Stimulated activated CD8-positive, alpha-beta memory T cell treated with anti-CD3 and anti-CD28 coated beads, Interleukin-15, amount 100 ng/mL, for 48 hours (primary cell): ENCODE measurements at regions not wholly inside any gene's neighbourhood (a gene's known extent, or its start where the extent isn't known, plus 50 kb on each side); places are given as distances from the start of the nearest gene placed in this dataset.
"Not testable (repeated sequence)": the region's sequence is repeated elsewhere in the genome, so short reads cannot be mapped to it uniquely, and the experiment has no call there.

Experiments used
- DNase-seq, 2 donors: peaks; one replicate each; pipeline ENCODE4 v3.0.0-alpha.2; 2020; ENCODE audit warnings: low read depth in 2 of 2

GRCh38 chr2:54038835-54039234 lies 68.0 kb upstream of the PSME4 start:
- no peak for DNase-seq

GRCh38 chr2:54031288-54031687 lies 60.5 kb upstream of the PSME4 start:
- not testable (repeated sequence) for DNase-seq

DNA sequence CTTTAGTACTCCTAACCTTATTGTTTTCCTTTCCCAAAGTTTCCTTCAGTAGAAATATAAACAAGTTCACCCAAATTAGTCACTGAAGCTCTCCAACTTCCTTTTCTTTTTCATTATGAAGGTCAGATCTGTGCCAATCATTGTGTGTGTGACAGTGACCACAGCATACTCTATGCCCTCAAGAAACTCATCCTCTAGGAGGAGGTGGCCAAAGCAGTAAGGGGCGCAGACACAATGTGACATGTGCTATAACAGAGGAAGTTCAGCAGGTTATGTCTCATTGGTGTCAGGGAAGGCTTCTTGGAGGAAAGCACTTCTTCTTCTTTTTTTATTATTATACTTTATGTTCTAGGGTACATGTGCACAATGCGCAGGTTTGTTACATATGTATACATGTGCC lies 60.0 kb upstream of the PSME4 start:
- DNase-seq, result no peak

DNA sequence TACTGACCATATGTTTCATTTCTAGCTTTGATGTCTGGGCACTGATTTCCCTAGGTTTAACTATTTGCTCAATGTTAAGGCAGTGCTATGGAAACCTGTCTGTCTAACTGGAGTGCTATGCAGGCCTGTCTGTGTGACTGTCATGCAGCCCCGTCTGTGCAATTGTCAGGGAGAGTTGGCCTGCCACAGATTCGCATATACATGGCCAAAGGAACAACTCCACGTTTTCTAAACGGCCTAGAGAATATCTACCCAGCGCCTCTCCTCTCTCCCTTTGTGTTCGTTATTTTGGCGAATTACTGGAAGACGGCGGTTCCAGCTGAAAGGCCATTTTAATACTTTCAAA lies 59.6 kb upstream of the PSME4 start:
- DNase-seq, result no peak

- no peak for DNase-seq
Measured at GRCh38 chr2:54029721-54030395, 59.1 kb upstream of the PSME4 start.

DNA sequence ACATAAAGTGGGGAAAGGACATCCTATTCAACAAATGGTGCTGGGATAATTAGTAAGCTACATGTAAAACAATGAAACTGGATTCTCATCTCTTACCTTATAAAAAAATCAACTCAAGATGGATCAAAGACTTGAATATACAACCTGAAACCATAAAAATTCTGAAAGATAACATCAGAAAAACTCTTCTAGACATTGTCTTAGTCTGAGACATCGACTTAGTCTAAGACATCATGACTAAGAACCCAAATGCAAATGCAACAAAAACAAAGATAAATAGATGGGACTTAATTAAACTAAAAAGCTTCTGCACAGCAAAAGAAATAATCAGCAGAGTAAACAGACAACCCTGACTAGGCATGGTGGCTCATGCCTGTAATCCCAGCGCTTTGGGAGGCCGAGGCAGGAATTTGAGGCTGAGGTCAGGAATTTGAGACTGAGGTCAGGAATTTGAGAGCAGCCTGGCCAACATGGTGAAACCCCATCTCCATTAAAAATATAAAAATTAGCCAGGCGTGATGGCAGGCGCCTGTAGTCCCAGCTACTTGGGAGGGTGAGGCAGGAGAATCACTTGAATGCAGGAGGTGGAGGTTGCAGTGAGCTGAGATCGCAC lies 54.8 kb upstream of the PSME4 start:
- DNase-seq, result not testable (repeated sequence)

DNA sequence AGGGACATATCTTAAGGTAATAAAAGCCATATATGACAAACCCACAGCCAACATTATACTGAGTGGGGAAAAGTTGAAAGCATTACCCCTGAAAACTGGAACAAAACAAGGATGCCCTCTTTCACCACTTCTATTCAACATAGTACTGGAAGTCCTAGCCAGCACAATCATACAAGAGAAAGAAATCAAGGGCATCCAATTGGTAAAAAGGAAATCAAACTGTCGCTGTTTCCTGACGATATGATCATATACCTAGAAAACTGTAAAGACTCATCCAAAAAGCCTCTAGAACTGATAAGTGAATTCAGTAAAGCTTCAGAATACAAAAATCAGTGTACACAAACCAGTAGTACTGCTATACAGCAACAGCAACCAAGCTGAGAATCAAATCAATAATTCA lies 53.8 kb upstream of the PSME4 start:
- no peak for DNase-seq

- no peak for DNase-seq
Measured at GRCh38 chr2:54021702-54022101, 50.9 kb upstream of the PSME4 start.

- DNase-seq, result no peak
Measured at GRCh38 chr2:54020793-54021414, 50.1 kb upstream of the PSME4 start.
